ENCODE measurements at regions not wholly inside any gene's neighbourhood (a gene's known extent, or its start where the extent isn't known, plus 50 kb on each side); places are given as distances from the start of the nearest gene placed in this dataset.

GRCh38 chr15:39330061-39330460, 250.8 kb upstream of the THBS1 start:
- no peak for DNase-seq

GRCh38 chr15:39331584-39331983, 249.3 kb upstream of the THBS1 start:
- DNase-seq, result no peak

- no peak for DNase-seq
These were observed 248.0 kb upstream of the THBS1 start for GRCh38 chr15:39332846-39333245.

- DNase-seq, result no peak
These were observed 247.5 kb upstream of the THBS1 start for GRCh38 chr15:39333393-39333792.

GRCh38 chr15:39333896-39334295, 247.0 kb upstream of the THBS1 start:
- no peak for DNase-seq

DNA sequence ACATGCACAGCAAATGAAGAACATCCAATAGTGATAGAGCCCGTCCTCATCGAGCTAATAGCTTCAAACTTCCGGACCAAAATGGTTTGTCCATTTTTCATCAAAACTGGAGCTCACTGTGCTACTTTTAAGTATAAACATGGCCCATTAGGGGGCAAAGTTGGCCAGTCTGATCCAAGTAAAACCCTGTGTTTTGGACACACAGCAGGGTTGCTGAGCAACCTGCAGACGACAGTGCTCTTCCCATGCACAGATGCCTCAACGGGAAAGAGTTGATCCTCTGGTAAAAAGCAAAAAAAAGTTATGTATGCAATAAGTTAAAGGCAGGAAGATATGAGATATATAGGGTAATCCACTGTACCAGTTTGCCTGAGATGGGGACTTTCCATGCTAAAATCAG, 244.0 kb upstream of the THBS1 start:
- DNase-seq, result no peak

GRCh38 chr15:39338251-39338650, 242.6 kb upstream of the THBS1 start:
- no peak for DNase-seq

DNA sequence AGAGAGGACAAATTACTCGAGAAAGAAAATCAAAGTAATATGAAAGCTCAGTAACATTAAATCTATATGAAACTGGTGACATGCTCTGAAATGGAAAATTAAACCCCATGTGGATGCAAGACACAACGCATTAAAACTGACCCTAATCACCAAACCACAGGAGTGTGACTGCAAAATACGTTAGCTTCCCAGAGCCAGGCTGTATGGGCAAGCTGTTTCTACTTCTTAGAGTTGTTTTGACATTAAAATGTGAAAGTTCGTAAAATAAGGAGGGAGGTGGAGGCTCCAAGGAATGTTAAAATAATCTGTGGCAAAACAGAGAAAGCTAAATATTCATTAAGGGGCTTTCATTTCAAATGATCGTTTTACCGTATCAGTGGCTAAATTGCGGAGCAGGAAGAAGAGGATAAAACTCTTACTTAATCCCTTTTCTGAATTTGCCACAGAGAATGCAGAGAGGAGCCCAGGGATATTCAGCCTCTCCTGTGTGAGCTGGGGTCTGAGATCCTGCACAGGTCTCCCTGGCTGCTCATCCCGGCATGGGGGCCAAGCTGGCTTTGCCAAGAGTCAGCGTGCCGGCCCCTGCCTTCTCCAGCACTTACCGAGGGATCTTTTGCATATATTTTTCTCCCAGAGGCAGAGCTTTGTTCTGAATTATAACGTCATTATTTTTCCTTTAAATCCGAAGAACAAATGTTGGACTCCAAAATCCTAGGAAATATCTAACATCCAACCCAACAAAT, 239.8 kb upstream of the THBS1 start:
- DNase-seq, result no peak

GRCh38 chr15:39344662-39345141, 236.2 kb upstream of the THBS1 start:
- no peak for DNase-seq

- no peak for DNase-seq
These were observed 235.7 kb upstream of the THBS1 start for GRCh38 chr15:39345176-39345575.

GRCh38 chr15:39347453-39347852, 233.4 kb upstream of the THBS1 start:
- DNase-seq, result no peak

DNA sequence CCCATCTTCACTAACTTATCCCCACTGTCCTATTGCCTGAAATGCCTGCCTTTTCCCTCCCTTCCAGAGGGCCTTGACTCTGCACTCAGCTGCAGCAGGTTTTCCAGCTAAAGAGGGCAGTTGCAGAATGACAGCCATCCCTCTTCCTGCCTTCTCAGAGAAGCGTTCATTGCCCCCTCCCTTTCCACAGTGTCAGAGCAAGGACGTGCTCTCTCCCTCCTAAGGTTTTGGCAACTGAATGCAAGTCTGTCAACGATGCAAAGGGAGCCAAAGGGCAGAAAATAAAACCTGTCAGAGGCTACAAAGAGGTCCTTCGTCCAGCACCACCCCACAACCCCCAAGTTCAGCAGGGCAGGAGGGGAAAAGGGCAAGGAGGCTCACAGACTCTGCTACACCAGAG, 230.1 kb upstream of the THBS1 start:
- DNase-seq, result no peak

- no peak for DNase-seq
These were observed 226.7 kb upstream of the THBS1 start for GRCh38 chr15:39354189-39354588.

- DNase-seq, result no peak
These were observed 223.2 kb upstream of the THBS1 start for GRCh38 chr15:39357480-39358268.

DNA sequence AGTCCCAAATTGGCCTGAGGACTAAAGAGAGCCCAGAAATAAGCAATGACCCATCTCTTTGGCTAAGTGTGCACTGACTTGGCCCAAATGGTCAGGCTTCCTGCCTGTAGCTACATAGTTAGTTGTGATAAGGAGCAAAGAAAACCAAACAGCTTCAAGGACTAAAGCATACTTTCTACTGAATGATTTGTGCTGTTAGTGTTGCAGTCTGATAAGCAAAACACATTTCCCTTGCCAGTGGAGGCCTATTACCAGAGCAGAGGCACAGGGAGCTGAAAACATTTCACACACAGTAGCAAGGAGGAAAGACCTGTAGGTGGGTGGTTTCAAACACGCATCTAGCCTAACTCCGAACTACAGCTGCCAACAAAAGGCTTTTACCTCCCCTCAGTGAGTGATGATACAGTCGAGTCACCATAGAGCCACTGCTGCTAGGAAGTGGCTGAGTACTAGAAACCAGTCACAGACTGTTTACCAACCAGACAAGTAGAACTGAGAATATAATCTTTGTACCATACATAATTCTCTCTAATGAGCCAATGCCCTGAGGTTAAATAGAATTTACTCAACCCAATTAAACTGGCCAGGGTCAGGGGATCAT, 222.3 kb upstream of the THBS1 start:
- DNase-seq, result no peak

DNA sequence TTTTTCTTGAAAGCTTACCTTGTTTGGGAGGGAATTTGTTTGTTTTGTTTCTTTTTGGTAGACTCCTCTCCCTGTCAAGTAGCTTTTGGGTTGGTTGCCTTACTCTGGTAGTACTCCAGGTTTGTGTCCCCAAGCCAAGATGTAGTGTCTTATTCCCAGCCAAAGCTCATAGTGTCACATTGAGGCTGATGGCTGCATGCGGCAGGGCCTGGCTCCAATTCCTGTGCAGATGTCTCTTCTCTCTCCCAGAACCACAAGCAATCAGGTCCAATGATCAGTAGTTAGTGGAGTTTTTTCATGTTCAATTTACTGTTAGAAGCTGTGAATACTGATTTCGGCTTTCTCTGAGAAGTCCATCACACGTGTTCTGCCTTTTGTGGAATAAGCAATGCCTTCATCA, 221.1 kb upstream of the THBS1 start:
- no peak for DNase-seq

GRCh38 chr15:39360452-39360851, 220.4 kb upstream of the THBS1 start:
- DNase-seq, result no peak

- DNase-seq, result no peak
These were observed 219.4 kb upstream of the THBS1 start for GRCh38 chr15:39361497-39361896.

GRCh38 chr15:39362821-39363561, 217.9 kb upstream of the THBS1 start:
- DNase-seq, result no peak

DNA sequence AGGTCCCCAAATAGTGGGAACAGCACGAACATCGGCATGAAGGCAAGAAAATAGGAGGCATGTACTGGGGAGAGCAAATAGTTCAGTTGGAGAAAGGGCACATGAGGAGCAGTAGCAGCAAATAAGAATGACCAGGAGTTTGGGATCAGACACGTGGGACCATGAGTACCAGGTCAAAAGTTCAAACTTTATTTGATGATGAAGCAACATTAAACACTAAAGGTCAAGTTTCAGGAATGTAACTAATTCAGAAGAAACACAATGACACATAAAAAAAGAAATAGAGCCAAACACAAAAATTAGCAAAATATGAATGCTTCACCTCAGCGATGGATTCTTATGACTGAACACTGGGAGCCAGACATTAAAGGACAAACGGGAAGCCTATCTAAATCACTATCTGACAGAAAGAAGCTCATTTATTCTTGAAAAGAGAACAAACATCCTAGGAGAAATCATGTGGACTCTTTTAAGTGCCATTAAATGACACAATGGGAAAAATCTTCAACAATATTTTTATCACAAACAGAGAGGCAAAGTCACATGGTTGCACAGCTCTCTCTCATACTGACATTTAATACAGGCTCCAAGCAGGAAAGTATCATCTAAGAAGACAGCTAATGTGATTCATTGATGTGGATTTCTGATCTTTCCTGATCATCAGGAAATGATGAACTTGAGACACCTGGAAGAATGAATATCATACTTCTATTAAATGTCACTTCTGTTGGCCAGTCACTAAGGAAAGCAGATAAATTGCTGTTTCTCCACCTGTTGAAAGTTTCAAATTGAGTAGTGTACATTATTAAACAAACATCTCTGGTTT, 216.9 kb upstream of the THBS1 start:
- no peak for DNase-seq

DNA sequence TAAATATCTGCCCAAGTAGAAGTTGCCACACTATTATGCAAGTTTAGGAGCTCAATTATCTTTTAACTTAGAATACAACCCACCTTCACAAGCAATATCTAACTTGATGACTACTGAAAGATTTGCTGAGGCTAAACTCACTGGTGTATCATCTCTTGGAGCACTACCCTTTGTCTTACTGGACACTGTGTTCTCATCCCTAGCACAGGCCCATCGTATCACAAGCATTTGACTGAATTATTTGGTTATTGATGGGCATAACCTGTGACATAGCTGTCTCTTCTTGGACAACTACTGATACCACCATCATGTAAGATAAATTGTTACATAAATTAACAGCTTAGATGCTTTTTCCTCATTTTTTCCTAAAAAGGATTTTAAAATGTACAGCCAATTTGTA, 216.2 kb upstream of the THBS1 start:
- no peak for DNase-seq

DNA sequence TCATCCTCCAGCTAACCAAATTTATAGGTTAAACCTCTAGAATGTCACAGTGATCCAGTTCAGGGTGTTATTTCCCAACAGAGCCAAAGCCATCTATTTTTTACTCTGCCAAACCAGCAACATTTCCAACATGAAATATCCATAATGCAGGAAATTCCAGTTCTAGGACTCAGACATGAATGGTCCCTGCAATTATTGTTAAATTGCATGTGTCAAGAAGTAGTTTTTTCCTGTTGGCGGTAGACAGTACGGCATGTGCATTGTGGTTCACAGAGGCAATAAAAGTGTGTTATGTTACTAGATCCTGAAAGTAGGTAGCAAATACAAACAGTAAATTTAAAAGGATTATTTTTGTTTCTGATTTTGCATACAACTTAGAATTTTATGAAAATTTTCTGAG, 215.7 kb upstream of the THBS1 start:
- DNase-seq, result no peak
